Lower leg skin (tissue), 4 donors: ENCODE measurements at regions not wholly inside any gene's neighbourhood (a gene's known extent, or its start where the extent isn't known, plus 50 kb on each side); places are given as distances from the start of the nearest gene placed in this dataset.

Experiments
- DNase-seq, 2 donors: peaks; one replicate each; pipeline ENCODE4 v3.0.0-alpha.2; 2019; ENCODE audit warnings: low spot score in 2 of 2
- H3K4me3 ChIP-seq: fragments of 200-600 bp; sonication (generic); 2 replicates; pipeline ENCODE4 v1.5.1; 2017; ENCODE audit warnings: mild to moderate bottlenecking, low read depth; ENCODE audit not compliant: poor library complexity, severe bottlenecking
- POLR2A ChIP-seq, 2 donors: fragments of 450-650 bp; IDR thresholded peaks; one replicate each; pipeline ENCODE4 v1.6.1; 2016 to 2017; ENCODE audit warnings: antibody characterized with exemption in 2 of 2, mild to moderate bottlenecking in 1 of 2, moderate library complexity in 1 of 2
- WGBS, 2 donors: methylation state at CpG; one replicate each; pipeline ENCODE4 v1.1.5; 2018; 5-methylcytosine and 5-hydroxymethylcytosine counted together
- intact Hi-C: fragments of 100-400 bp; cut with DNase I; formaldehyde crosslinking; loops from one replicate; pipeline ENCODE4 v1.15.0; 2023; ENCODE audit warnings: low total_unique reads
- TF ChIP-seq, protein P1 (sequence below), 3 donors: fragments of 450-650 bp; IDR thresholded peaks; one replicate each; pipeline ENCODE4 v1.5.1; 2016; ENCODE audit warnings: antibody characterized with exemption in 3 of 3, mild to moderate bottlenecking in 3 of 3, moderate library complexity in 2 of 3

DNA sequence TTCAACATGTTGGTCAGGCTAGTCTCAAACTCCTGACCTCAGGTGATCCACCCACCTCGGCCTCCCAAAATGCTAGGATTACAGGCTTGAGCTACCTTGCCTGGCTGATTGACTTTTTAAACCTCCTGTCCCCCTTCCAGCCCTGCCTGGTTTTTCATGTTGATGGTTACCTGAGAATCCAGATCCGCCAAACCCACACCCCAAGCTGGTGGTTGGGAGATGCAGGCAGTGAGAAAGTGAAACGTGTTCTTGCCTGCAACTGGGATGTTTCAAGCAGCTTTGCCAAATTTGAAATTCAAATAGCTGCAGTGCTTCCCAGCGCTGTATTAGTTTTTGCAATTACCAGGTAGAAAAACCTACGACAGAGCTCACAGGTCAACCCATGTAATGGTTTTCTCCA lies 238.3 kb upstream of the PWP1 start:
- intact Hi-C loops: no loop called here
- TF ChIP-seq POLR2A (IDR thresholded peaks at IDR 0.05): no peak
- TF ChIP-seq, protein P1, sequence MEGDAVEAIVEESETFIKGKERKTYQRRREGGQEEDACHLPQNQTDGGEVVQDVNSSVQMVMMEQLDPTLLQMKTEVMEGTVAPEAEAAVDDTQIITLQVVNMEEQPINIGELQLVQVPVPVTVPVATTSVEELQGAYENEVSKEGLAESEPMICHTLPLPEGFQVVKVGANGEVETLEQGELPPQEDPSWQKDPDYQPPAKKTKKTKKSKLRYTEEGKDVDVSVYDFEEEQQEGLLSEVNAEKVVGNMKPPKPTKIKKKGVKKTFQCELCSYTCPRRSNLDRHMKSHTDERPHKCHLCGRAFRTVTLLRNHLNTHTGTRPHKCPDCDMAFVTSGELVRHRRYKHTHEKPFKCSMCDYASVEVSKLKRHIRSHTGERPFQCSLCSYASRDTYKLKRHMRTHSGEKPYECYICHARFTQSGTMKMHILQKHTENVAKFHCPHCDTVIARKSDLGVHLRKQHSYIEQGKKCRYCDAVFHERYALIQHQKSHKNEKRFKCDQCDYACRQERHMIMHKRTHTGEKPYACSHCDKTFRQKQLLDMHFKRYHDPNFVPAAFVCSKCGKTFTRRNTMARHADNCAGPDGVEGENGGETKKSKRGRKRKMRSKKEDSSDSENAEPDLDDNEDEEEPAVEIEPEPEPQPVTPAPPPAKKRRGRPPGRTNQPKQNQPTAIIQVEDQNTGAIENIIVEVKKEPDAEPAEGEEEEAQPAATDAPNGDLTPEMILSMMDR (IDR thresholded peaks at IDR 0.05): no peak

DNA sequence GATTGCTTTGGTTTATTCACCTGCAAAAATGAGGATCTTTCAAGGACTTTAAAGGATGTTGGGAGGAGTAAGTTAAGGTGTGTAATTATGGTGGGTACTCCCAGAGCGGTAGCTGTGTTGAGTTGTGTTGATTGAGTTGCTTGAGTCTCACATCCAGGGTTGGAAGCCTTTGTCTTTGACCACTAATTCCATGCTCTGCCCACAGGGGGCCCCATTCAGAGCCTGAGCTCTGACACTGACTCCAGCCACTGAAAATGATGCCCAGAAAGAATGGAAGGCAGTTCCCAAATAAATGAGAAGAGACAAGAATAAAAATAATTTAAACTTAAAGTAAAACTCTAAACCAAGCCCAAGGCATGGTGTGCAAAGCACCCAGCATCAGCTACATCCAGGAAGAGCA lies 237.4 kb upstream of the PWP1 start:
- H3K4me3 ChIP-seq: no peak overlapping the region
- intact Hi-C loops: no loop called here
- WGBS, 2 donors: 84 to 93% methylated on average over 1 of the region's 1 CpG
- TF ChIP-seq, protein P1 (IDR thresholded peaks at IDR 0.05): no peak
- TF ChIP-seq POLR2A (IDR thresholded peaks at IDR 0.05): no peak
- no peak for DNase-seq

More for the DNA sequence above, 238.3 kb upstream of the PWP1 start:
- 61 to 67% methylated on average over 5 of the region's 5 CpGs for WGBS, 2 donors
- H3K4me3 ChIP-seq: no peak overlapping the region
- peak in 1 of 2 donors; percentile 40 for DNase-seq

DNA sequence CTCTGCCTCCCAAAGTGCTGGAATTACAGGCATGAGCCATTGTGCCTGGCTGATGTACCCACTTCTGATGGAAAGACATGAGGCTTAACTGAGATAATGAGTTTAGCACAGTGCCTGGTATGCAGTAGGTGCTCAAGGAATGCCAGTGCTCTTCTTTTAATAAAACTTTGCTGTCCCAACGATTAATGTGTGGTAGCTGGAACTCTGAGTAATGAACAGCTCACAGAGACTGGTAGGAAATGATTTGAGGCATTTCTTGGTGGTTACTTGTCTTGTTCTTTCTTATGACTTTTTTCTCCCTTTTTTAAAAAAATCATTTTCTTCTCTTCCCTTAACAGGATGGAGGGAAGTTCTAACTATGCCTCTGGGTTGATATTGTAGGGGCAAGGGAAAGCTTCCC lies 235.7 kb upstream of the PWP1 start:
- H3K4me3 ChIP-seq: no peak overlapping the region
- DNase-seq: no peak
- TF ChIP-seq, protein P1 (IDR thresholded peaks at IDR 0.05): no peak
- no peak for TF ChIP-seq POLR2A (IDR thresholded peaks at IDR 0.05)
- 81 to 82% methylated on average over 1 of the region's 1 CpG for WGBS, 2 donors
- intact Hi-C loops: no loop called here

DNA sequence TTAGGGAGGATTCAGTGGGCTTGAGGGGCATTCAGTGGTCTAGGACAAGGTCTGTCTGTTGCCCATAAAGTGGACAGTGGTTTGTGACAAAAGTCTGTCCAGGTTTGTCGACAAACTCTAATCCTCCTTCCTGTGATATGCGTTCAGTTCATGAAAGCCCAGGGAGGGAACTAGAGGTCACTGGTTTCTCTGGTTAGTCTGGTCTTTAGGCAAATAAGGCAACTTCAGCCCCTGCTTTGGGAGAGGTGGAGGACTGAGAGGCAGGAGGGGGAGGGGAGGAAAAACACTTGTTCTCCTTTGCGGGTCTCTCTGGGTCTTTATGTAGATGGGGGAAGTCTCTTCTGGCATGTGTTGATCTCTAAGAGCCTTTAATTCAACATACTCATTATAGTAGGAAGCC lies 235.1 kb upstream of the PWP1 start:
- TF ChIP-seq, protein P1 (IDR thresholded peaks at IDR 0.05): no peak
- TF ChIP-seq POLR2A (IDR thresholded peaks at IDR 0.05): no peak
- intact Hi-C loops: no loop called here
- DNase-seq: no peak
- 65 to 66% methylated on average over 3 of the region's 3 CpGs for WGBS, 2 donors
- no peak overlapping the region for H3K4me3 ChIP-seq

DNA sequence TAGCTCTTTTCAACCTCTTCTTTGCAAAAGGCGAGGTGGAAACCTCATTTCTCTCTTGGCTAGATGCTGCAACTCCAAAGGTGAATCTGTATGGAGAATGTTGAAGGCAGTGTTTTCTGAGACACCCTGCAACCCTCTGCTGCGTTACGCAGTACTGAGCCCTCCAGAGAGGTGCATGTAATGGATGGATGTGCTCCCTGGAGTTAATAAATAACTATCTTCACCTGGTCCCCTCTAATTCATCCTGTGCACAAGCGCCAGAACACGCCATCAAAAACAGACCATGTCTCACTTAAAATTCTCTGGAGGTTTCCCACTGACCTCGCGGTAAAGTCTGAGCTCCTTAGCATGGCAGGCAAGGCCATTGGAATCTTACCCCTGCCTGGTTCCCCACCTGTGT lies 234.4 kb upstream of the PWP1 start:
- 91 to 92% methylated on average over 7 of the region's 7 CpGs for WGBS, 2 donors
- intact Hi-C loops: no loop called here
- DNase-seq: no peak
- TF ChIP-seq POLR2A (IDR thresholded peaks at IDR 0.05): no peak
- no peak overlapping the region for H3K4me3 ChIP-seq

DNA sequence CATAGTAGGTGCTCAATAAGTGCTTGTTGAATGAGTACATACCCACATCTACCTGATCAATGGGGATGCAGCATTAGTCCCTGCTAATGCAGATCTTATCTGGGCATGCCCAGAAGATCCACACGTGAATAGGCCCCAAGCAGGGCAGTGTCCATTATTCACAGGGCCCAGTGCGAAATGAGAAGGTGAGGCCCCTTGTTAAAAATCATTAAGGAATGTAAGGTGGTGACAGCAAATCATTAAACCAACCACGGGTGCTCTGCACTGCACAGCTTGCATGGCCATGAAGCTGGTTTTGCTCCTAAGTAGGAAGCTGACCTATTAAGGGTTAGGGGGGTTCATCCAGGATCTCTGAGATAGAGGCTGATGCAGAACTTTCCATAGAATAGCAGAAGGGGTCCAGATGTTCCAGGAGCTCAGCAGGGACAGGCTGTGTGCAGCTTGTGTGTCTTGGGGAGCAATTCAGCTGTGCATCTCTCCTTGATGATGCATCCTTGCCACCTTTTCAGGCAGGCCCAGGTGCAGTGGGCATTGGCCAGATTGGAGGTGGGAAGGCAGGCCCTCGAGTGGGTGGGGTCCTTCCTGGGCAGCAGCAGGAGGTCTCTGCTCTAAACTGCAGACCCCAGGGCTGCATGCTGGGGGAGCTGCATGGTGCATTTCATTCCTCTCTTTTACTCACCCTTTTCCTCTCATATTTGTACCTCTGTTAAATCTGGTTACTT lies 231.3 kb upstream of the PWP1 start:
- no peak for DNase-seq
- WGBS, 2 donors: 78 to 80% methylated on average over 4 of the region's 4 CpGs
- intact Hi-C loops: no loop called here

More for the DNA sequence above, 231.3 kb upstream of the PWP1 start:
- TF ChIP-seq, protein P1 (IDR thresholded peaks at IDR 0.05): no peak
- no peak for TF ChIP-seq POLR2A (IDR thresholded peaks at IDR 0.05)
- H3K4me3 ChIP-seq: no peak overlapping the region
